Body of pancreas (tissue), 4 donors: ENCODE measurements at regions not wholly inside any gene's neighbourhood (a gene's known extent, or its start where the extent isn't known, plus 50 kb on each side); places are given as distances from the start of the nearest gene placed in this dataset.

Experiments
- ATAC-seq: fragments of 150-250 bp; one replicate; pipeline ENCODE4 v1.9.1; 2016
- DNase-seq, 4 donors: peaks; one replicate each; pipeline ENCODE4 v3.0.0-alpha.2; 2019
- H3K27ac ChIP-seq, 4 donors: fragments of 200-600 bp; sonication (generic); 1 replicate in 3 of 4; 2 replicates in 1 of 4; pipeline versions ENCODE4 v1.5.1 to v1.6.1; 2016 to 2019; ENCODE audit warnings: mild to moderate bottlenecking in 1 of 4, mixed read lengths in 1 of 4, moderate library complexity in 1 of 4
- H3K27me3 ChIP-seq, 2 donors: fragments of 200-600 bp; sonication (generic); one replicate each; pipeline ENCODE4 v1.6.0; 2016; ENCODE audit warnings: mild to moderate bottlenecking in 1 of 2
- H3K36me3 ChIP-seq, 2 donors: fragments of 200-600 bp; sonication (generic); replicated peaks in 1 of 2; 2 replicates each; pipeline ENCODE4 v1.5.1; 2016; ENCODE audit warnings: low read depth in 2 of 2; ENCODE audit not compliant: insufficient read depth in 1 of 2
- H3K4me1 ChIP-seq: fragments of 200-600 bp; sonication (generic); one replicate; pipeline ENCODE4 v1.6.0; 2016
- H3K4me3 ChIP-seq, 2 donors: fragments of 200-600 bp; sonication (generic); 1 replicate in 1 of 2; 2 replicates in 1 of 2; pipeline ENCODE4 v1.5.1; 2016 to 2019
- H3K9me3 ChIP-seq, 3 donors: fragments of 200-600 bp; sonication (generic); 1 replicate in 2 of 3; 2 replicates in 1 of 3; pipeline ENCODE4 v1.5.1; 2016
- CTCF ChIP-seq, 7 experiments: fragments of 450-650 bp in 4 of 7; fragments of 200-600 bp in 3 of 7; sonication (generic) in 3 of 7; IDR thresholded peaks; one replicate each; pipeline ENCODE4 v1.5.1; 2016 to 2019; ENCODE audit warnings: antibody characterized with exemption in 7 of 7
- POLR2A ChIP-seq, 3 donors: fragments of 450-650 bp; IDR thresholded peaks; one replicate each; pipeline ENCODE4 v1.6.1; 2016; ENCODE audit warnings: antibody characterized with exemption in 3 of 3, mild to moderate bottlenecking in 2 of 3
- WGBS, 2 donors: methylation state at CpG; one replicate each; pipeline ENCODE4 v1.1.5; 2017; 5-methylcytosine and 5-hydroxymethylcytosine counted together
- intact Hi-C: fragments of 100-400 bp; cut with DNase I; formaldehyde crosslinking; loops from one replicate; pipeline ENCODE4 v1.15.1; 2023

- H3K36me3 ChIP-seq = no peaks in the 10 kb centered on the region
- DNase-seq = no peak
- no peaks in the 10 kb centered on the region for H3K27me3 ChIP-seq
- no peak overlapping the region for H3K4me3 ChIP-seq
- TF ChIP-seq CTCF (IDR thresholded peaks at IDR 0.05) (no peak), POLR2A (IDR thresholded peaks at IDR 0.05) (no peak)
- WGBS, 2 donors = 77 to 79% methylated on average over 3 of the region's 3 CpGs
- ATAC-seq = no peak
- intact Hi-C loops = no loop called here
- H3K4me1 ChIP-seq = peaks cover 21% of the 10 kb centered on the region
- H3K27ac ChIP-seq = no peak overlapping the region
- no peaks in the 10 kb centered on the region for H3K9me3 ChIP-seq
Measured at GRCh38 chr9:16306586-16306985, 563.9 kb downstream of the BNC2 start.

- intact Hi-C loops = no loop called here
- Histone ChIP-seq H3K27ac (no peak overlapping the region), H3K4me3 (no peak overlapping the region), H3K27me3 (no peaks in the 10 kb centered on the region), H3K9me3 (no peaks in the 10 kb centered on the region), H3K36me3 (no peaks in the 10 kb centered on the region), H3K4me1 (peaks cover 21% of the 10 kb centered on the region)
- no peak for DNase-seq
- ATAC-seq = no peak
- WGBS, 2 donors = 14 to 25% methylated on average over 2 of the region's 2 CpGs
- TF ChIP-seq CTCF (IDR thresholded peaks at IDR 0.05) = no peak
- TF ChIP-seq POLR2A (IDR thresholded peaks at IDR 0.05) = no peak
Measured at GRCh38 chr9:16307626-16308195, 562.8 kb downstream of the BNC2 start.

- DNase-seq (no peak), ATAC-seq (no peak)
- no peaks in the 10 kb centered on the region for H3K9me3 ChIP-seq
- intact Hi-C loops = no loop called here
- TF ChIP-seq POLR2A (IDR thresholded peaks at IDR 0.05) = no peak
- H3K27me3 ChIP-seq = no peaks in the 10 kb centered on the region
- H3K36me3 ChIP-seq = no peaks in the 10 kb centered on the region
- H3K27ac ChIP-seq = no peak overlapping the region
- 58 to 65% methylated on average over 5 of the region's 5 CpGs for WGBS, 2 donors
- peaks cover 21% of the 10 kb centered on the region for H3K4me1 ChIP-seq
- no peak overlapping the region for H3K4me3 ChIP-seq
Measured at GRCh38 chr9:16308645-16309044, 561.8 kb downstream of the BNC2 start.

- Histone ChIP-seq H3K27ac (no peak overlapping the region), H3K27me3 (no peaks in the 10 kb centered on the region), H3K9me3 (no peaks in the 10 kb centered on the region), H3K4me3 (no peak overlapping the region), H3K4me1 (peaks cover 21% of the 10 kb centered on the region), H3K36me3 (no peaks in the 10 kb centered on the region)
- intact Hi-C loops = no loop called here
- DNase-seq = no peak
- no peak for ATAC-seq
- no peak for TF ChIP-seq POLR2A (IDR thresholded peaks at IDR 0.05)
- TF ChIP-seq CTCF (IDR thresholded peaks at IDR 0.05) = no peak
- 72 to 79% methylated on average over 5 of the region's 5 CpGs for WGBS, 2 donors
Measured at GRCh38 chr9:16309082-16309468, 561.4 kb downstream of the BNC2 start.

GRCh38 chr9:16309469-16310271, 560.8 kb downstream of the BNC2 start:
- WGBS, 2 donors = 65 to 77% methylated on average over 24 of the region's 24 CpGs
- ATAC-seq (peak; percentile 70), DNase-seq (peak in 3 of 4 donors; percentile 23 to 30 (median 26))
- H3K4me3 ChIP-seq = no peak overlapping the region
- TF ChIP-seq CTCF (IDR thresholded peaks at IDR 0.05) (no peak), POLR2A (IDR thresholded peaks at IDR 0.05) (no peak)
- no peaks in the 10 kb centered on the region for H3K36me3 ChIP-seq
- no peaks in the 10 kb centered on the region for H3K27me3 ChIP-seq
- H3K27ac ChIP-seq = peak overlapping the region in 2 of 4 donors; percentile 0 to 4
- H3K4me1 ChIP-seq = peaks cover 21% of the 10 kb centered on the region
- no peaks in the 10 kb centered on the region for H3K9me3 ChIP-seq
- intact Hi-C loops = no loop called here
